PC-9 (cell line): ENCODE measurements at regions not wholly inside any gene's neighbourhood (a gene's known extent, or its start where the extent isn't known, plus 50 kb on each side); places are given as distances from the start of the nearest gene placed in this dataset.

Source experiments
- EZH2 ChIP-seq: fragments of 200-600 bp; sonication (generic); IDR thresholded peaks from 2 replicates; pipeline ENCODE4 v1.8.0; 2017; ENCODE audit warnings: antibody characterized with exemption, low read depth
- TF ChIP-seq, protein P1 (sequence below): fragments of 200-600 bp; sonication (generic); conservative IDR thresholded peaks from 2 replicates; pipeline ENCODE4 v1.6.1; 2017; ENCODE audit warnings: mixed run types, antibody characterized with exemption, mild to moderate bottlenecking, moderate library complexity

DNA sequence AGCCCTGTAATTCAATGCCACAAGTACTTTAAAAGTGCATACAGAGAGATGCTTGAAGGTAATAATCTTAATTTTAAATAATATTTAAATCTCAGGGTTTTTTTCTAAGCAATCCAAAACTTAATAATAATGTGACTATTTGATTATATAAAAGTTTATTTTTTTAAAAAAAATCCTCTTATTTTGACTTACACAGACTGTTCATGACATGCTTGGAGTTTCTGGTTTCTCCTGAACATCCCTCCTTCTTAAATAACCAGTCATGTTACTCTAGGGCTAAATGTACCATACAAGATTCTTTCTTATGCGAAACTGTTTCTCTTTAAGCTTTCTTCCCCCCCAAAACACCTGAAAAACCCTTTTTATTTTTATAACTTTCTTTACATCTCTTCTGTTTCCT, 58.2 kb upstream of the SLC2A13 start:
- TF ChIP-seq, protein P1, sequence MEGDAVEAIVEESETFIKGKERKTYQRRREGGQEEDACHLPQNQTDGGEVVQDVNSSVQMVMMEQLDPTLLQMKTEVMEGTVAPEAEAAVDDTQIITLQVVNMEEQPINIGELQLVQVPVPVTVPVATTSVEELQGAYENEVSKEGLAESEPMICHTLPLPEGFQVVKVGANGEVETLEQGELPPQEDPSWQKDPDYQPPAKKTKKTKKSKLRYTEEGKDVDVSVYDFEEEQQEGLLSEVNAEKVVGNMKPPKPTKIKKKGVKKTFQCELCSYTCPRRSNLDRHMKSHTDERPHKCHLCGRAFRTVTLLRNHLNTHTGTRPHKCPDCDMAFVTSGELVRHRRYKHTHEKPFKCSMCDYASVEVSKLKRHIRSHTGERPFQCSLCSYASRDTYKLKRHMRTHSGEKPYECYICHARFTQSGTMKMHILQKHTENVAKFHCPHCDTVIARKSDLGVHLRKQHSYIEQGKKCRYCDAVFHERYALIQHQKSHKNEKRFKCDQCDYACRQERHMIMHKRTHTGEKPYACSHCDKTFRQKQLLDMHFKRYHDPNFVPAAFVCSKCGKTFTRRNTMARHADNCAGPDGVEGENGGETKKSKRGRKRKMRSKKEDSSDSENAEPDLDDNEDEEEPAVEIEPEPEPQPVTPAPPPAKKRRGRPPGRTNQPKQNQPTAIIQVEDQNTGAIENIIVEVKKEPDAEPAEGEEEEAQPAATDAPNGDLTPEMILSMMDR: no peak
- TF ChIP-seq EZH2: no peak
